Gastrocnemius medialis (tissue), 4 donors: ENCODE measurements at regions not wholly inside any gene's neighbourhood (a gene's known extent, or its start where the extent isn't known, plus 50 kb on each side); places are given as distances from the start of the nearest gene placed in this dataset.

Experiments
- CTCF ChIP-seq, 5 experiments: fragments of 450-650 bp in 3 of 5; fragments of 200-600 bp in 2 of 5; sonication (generic) in 2 of 5; IDR thresholded peaks in 4 of 5; conservative IDR thresholded peaks in 1 of 5; 1 replicate in 4 of 5; 2 replicates in 1 of 5; pipeline ENCODE4 v1.5.1; 2016 to 2019; ENCODE audit warnings: antibody characterized with exemption in 5 of 5, mild to moderate bottlenecking in 3 of 5, moderate library complexity in 3 of 5
- POLR2A ChIP-seq, 2 donors: fragments of 450-650 bp; IDR thresholded peaks; one replicate each; pipeline ENCODE4 v1.6.1; 2017; ENCODE audit warnings: antibody characterized with exemption in 2 of 2, mild to moderate bottlenecking in 2 of 2, moderate library complexity in 2 of 2

- TF ChIP-seq POLR2A (IDR thresholded peaks at IDR 0.05) (no peak), CTCF (IDR thresholded peaks at IDR 0.05 in 4 of 5, conservative IDR thresholded peaks at IDR 0.05 in 1 of 5) (no peak)
Measured at GRCh38 chr3:110741891-110742290, 329.7 kb upstream of the NECTIN3 start.
